A549 (cell line): ENCODE measurements at regions not wholly inside any gene's neighbourhood (a gene's known extent, or its start where the extent isn't known, plus 50 kb on each side); places are given as distances from the start of the nearest gene placed in this dataset.

ENCODE experiments used
- EP300 ChIP-seq, 2 experiments: fragments of >200 bp; sonication (Bioruptor Twin); formaldehyde crosslinking; IDR thresholded peaks; 2 replicates in 1 of 2; 3 replicates in 1 of 2; pipeline ENCODE4 v1.6.1; 2016 to 2017
- HOXB13 ChIP-seq: fragments of 250-450 bp; sonication (Bioruptor Pico); IDR thresholded peaks from 2 replicates; pipeline ENCODE4 v1.5.0; 2020; ENCODE audit warnings: low read depth, mild to moderate bottlenecking, moderate library complexity
- RAD21 ChIP-seq, 2 experiments: fragments of >200 bp in 1 of 2; sonication (Bioruptor Twin) in 1 of 2; formaldehyde crosslinking in 1 of 2; IDR thresholded peaks in 1 of 2; conservative IDR thresholded peaks in 1 of 2; 2 replicates in 1 of 2; 3 replicates in 1 of 2; pipeline ENCODE4 v1.6.1; 2012 to 2018; ENCODE audit warnings: inconsistent platforms in 1 of 2
- RCOR1 ChIP-seq: fragments of 150-350 bp; IDR thresholded peaks from 2 replicates; pipeline ENCODE4 v1.6.1; 2014; ENCODE audit warnings: antibody characterized with exemption, low read length, low read depth
- ZNF302 ChIP-seq: fragments of 250-450 bp; sonication (Bioruptor Pico); IDR thresholded peaks from 2 replicates; pipeline ENCODE4 v1.9.0; 2021; ENCODE audit warnings: inconsistent platforms, mild to moderate bottlenecking, moderate library complexity
- TF ChIP-seq, protein P1 (sequence below): fragments of >200 bp; sonication (Bioruptor Twin); formaldehyde crosslinking; IDR thresholded peaks from 3 replicates; pipeline ENCODE4 v1.5.1; 2016
- TF ChIP-seq, protein P2 (sequence below): fragments of 200-600 bp; sonication (generic); IDR thresholded peaks from 2 replicates; pipeline ENCODE4 v1.6.1; 2016; ENCODE audit warnings: antibody characterized with exemption, mild to moderate bottlenecking, moderate library complexity
- TF ChIP-seq, protein P3 (sequence below): fragments of 450-650 bp; IDR thresholded peaks from 2 replicates; pipeline ENCODE4 v1.6.1; 2014; ENCODE audit warnings: antibody characterized with exemption
- TF ChIP-seq, protein P4 (sequence below): IDR thresholded peaks from 2 replicates; pipeline ENCODE4 v1.6.1; 2012; ENCODE audit warnings: low read depth, borderline replicate concordance
- TF ChIP-seq, protein P5 (sequence below): fragments of >200 bp; sonication (Bioruptor Twin); formaldehyde crosslinking; IDR thresholded peaks from 3 replicates; pipeline ENCODE4 v1.6.1; 2016

DNA sequence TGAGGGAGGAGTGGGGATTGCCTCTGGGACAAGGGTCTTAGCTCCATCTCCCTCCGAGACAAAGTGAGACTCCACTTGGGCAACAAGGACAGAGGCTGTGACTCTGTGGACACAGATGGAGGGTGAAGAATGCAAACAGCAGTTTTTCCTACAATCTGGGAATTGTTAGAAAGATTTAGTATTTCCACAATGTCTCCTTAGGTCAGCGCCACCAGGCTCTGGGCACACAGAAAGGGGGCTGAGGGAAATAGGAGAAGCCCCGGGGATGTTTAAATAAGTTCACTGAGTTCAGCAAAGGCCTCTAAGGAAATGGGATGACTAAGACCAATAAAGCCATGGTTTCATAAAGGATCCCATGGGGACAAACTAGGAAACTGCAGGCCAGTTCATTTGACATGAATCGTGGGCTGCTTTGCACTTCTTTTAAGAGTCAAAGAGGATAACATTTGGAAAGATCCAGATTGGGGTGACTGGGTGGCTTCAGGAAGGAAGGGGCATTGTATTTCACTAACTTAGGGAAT is 219.8 kb upstream of the GLI3 start:
- TF ChIP-seq RCOR1 (no peak), ZNF302 (CRISPR knock-in tag) (no peak), EP300 (IDR thresholded peaks at IDR 0.05) (no peak), RAD21 (conservative IDR thresholded peaks at IDR 0.05 in 1 of 2, IDR thresholded peaks at IDR 0.05 in 1 of 2) (no peak), HOXB13 (CRISPR knock-in tag) (no peak)
- TF ChIP-seq, protein P1, sequence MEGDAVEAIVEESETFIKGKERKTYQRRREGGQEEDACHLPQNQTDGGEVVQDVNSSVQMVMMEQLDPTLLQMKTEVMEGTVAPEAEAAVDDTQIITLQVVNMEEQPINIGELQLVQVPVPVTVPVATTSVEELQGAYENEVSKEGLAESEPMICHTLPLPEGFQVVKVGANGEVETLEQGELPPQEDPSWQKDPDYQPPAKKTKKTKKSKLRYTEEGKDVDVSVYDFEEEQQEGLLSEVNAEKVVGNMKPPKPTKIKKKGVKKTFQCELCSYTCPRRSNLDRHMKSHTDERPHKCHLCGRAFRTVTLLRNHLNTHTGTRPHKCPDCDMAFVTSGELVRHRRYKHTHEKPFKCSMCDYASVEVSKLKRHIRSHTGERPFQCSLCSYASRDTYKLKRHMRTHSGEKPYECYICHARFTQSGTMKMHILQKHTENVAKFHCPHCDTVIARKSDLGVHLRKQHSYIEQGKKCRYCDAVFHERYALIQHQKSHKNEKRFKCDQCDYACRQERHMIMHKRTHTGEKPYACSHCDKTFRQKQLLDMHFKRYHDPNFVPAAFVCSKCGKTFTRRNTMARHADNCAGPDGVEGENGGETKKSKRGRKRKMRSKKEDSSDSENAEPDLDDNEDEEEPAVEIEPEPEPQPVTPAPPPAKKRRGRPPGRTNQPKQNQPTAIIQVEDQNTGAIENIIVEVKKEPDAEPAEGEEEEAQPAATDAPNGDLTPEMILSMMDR = no peak
- TF ChIP-seq, protein P2, sequence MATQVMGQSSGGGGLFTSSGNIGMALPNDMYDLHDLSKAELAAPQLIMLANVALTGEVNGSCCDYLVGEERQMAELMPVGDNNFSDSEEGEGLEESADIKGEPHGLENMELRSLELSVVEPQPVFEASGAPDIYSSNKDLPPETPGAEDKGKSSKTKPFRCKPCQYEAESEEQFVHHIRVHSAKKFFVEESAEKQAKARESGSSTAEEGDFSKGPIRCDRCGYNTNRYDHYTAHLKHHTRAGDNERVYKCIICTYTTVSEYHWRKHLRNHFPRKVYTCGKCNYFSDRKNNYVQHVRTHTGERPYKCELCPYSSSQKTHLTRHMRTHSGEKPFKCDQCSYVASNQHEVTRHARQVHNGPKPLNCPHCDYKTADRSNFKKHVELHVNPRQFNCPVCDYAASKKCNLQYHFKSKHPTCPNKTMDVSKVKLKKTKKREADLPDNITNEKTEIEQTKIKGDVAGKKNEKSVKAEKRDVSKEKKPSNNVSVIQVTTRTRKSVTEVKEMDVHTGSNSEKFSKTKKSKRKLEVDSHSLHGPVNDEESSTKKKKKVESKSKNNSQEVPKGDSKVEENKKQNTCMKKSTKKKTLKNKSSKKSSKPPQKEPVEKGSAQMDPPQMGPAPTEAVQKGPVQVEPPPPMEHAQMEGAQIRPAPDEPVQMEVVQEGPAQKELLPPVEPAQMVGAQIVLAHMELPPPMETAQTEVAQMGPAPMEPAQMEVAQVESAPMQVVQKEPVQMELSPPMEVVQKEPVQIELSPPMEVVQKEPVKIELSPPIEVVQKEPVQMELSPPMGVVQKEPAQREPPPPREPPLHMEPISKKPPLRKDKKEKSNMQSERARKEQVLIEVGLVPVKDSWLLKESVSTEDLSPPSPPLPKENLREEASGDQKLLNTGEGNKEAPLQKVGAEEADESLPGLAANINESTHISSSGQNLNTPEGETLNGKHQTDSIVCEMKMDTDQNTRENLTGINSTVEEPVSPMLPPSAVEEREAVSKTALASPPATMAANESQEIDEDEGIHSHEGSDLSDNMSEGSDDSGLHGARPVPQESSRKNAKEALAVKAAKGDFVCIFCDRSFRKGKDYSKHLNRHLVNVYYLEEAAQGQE = no peak
- TF ChIP-seq, protein P3, sequence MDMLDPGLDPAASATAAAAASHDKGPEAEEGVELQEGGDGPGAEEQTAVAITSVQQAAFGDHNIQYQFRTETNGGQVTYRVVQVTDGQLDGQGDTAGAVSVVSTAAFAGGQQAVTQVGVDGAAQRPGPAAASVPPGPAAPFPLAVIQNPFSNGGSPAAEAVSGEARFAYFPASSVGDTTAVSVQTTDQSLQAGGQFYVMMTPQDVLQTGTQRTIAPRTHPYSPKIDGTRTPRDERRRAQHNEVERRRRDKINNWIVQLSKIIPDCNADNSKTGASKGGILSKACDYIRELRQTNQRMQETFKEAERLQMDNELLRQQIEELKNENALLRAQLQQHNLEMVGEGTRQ = no peak
- TF ChIP-seq, protein P4, sequence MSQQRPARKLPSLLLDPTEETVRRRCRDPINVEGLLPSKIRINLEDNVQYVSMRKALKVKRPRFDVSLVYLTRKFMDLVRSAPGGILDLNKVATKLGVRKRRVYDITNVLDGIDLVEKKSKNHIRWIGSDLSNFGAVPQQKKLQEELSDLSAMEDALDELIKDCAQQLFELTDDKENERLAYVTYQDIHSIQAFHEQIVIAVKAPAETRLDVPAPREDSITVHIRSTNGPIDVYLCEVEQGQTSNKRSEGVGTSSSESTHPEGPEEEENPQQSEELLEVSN = no peak
- TF ChIP-seq, protein P5, sequence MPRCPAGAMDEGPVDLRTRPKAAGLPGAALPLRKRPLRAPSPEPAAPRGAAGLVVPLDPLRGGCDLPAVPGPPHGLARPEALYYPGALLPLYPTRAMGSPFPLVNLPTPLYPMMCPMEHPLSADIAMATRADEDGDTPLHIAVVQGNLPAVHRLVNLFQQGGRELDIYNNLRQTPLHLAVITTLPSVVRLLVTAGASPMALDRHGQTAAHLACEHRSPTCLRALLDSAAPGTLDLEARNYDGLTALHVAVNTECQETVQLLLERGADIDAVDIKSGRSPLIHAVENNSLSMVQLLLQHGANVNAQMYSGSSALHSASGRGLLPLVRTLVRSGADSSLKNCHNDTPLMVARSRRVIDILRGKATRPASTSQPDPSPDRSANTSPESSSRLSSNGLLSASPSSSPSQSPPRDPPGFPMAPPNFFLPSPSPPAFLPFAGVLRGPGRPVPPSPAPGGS = no peak
